ENCODE measurements at regions not wholly inside any gene's neighbourhood (a gene's known extent, or its start where the extent isn't known, plus 50 kb on each side); places are given as distances from the start of the nearest gene placed in this dataset.
"Not testable (repeated sequence)": the region's sequence is repeated elsewhere in the genome, so short reads cannot be mapped to it uniquely, and the experiment has no call there.

DNA sequence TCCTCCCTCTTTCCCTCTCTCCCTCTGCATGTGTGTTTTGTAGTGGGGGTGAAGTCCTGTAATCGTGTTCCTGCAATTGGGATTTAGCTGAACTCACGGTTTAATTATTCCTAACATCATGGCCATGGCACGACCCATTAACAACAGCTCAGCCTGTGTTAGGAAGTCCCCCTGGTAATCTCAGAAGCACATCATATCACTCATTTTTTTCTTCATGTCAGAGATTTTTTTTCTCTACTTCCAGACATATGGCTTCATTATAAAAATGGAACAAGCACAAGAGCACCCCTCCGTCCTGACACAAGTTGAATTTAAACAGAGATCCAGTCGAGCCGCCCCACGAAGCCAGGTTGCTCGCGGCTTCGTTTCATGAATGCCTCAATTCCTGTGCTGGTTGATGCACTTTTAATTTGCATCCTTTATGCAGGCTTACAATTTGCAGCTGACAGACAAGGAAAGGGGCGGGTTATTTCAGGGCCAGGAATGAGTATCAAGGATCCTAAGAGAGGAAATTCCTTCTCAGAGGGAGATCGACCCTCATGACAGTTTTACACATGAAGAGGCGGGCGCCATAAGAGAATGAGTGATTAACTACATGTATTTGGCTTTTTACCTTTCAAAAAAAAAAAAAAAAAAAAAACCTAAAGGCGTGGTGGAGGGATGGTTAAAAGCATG lies 192.9 kb downstream of the MAF start:
- DNase-seq (ENCODE audit: low read depth in 2 of 2) = no peak

DNA sequence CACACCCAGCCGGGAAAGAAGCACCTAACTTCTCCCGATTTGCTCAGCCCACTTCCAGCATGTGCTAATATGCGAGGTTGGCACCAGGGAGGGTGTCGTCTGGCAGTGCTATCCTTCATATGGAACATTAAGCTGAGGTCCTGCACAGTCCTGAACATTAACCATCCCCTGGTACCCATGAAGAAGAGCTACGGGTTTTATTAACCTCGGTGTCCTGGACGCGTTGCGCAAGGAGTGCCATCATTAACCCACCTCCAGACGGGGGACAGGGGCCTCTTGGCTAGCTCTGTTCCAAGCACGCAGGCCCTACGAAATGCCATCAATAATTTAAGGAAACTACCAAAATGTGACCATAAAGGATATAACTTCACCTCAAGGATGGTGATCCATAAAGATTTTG lies 193.5 kb downstream of the MAF start:
- no peak for DNase-seq (ENCODE audit: low read depth in 2 of 2)

DNA sequence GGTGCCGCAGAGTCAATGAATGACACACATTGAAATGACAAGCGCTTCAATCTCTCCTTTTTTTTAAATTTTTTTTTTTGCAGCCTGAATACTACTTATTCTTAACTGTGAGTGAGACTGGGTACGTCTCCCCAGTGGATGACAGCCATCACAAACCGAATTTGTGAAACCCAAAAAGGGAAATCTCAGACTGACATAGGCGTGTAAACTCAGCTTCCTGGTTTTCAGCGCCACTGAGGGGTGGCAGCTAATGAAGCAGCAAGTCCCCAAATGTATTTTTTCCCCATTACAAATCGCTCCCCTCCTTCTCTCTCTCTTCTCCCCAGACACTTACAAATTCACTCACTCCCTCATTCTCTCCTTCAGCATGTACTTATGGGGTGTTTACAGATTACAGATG lies 196.0 kb downstream of the MAF start:
- DNase-seq (ENCODE audit: low read depth in 2 of 2) = no peak

DNA sequence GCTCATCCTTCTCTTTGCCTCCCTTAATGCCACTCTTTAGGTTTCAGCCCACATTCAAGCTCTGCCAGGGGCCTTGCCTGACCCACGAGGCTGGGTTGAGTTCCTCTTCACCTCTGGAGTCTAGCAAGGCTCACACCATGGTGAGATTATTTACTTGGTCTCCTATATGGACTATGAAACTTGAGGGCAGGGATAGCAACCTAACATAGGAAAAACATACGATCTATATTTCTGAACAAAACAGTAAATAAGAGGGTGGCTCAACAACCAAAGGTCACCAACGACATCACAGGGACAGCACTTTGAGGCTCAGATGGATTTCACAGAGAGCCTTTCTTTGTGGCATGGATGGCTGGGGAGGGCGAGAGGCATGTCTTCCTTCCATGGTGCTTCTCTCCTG lies 197.0 kb downstream of the MAF start:
- DNase-seq (ENCODE audit: low read depth in 2 of 2) = no peak

DNA sequence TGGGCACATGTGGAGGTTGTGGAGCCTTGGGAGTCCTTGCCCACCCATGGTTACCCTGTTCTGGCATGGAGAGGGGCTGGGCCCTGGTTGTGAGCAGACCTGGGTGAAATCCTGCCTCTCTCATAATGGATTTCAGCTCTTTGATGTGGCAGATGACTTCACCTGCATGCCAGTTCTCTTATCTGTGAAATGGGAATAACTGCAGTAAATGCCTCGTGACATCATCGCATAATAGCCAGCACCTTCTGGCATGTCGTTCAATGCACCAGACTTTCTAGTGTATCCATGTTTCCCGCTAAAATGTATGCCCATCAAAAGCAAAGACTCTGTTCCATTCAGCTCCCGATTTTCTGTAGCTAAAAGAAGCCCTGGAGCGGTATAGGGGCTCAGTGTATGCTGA lies 197.6 kb downstream of the MAF start:
- no peak for DNase-seq (ENCODE audit: low read depth in 2 of 2)

DNA sequence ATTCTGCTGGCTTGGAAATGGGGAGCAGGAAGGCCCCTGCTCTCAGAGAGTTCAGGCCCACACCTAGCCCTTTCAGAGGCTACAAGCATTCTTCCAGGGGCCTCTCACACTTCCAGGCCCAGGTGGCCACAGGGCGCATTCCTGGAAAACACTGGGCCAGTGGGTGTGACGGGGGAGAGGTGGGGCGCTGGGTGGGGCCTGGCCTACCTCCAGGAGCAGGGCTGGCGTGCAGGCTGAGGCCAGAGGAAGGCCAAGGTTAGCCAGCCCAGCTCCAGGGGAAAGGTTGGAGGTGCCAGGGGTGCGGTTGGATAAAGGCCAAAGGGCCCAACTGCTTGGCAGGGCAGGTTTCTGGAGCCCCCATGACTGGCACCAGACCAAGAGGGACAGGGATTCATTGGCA lies 198.2 kb downstream of the MAF start:
- no peak for DNase-seq (ENCODE audit: low read depth in 2 of 2)

DNA sequence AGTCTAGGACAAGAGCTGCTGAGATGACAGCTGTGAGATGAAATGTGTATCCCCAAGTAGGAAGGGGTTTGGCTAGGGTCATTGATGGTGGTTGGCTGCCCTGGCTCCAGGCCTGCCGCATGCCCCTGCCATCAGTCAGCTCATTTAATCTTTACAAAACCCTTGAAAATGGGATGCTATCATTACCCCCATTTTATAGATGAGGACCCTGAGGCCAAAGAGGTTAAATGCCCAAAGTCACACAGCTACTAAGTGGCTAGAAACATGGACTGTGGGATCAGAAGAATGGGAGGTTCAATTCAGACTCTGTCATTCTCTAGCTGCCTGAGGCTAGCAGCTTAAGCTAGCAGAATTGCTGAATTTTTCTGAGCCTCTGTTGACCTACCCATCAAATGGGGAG lies 198.8 kb downstream of the MAF start:
- no peak for DNase-seq (ENCODE audit: low read depth in 2 of 2)

DNA sequence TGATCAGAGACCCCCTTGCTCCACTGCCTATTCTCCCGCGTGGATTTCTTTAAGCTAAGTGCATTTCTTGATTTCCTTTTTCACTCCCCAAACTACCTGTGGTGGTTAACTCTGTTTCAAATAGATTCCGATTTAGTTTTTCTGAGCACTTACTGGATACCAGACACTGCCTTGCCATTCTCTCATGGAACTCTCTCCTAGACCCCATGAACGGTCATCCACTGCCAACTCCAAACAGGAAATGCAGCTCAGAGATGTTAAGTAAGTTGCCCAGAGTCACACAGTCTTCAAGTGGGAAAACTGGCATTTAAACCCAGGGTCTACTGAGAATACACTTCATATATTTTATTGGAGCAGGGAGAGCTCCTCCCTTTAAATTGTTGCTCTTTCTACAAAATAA lies 199.4 kb downstream of the MAF start:
- DNase-seq (ENCODE audit: low read depth in 2 of 2) = no peak

DNA sequence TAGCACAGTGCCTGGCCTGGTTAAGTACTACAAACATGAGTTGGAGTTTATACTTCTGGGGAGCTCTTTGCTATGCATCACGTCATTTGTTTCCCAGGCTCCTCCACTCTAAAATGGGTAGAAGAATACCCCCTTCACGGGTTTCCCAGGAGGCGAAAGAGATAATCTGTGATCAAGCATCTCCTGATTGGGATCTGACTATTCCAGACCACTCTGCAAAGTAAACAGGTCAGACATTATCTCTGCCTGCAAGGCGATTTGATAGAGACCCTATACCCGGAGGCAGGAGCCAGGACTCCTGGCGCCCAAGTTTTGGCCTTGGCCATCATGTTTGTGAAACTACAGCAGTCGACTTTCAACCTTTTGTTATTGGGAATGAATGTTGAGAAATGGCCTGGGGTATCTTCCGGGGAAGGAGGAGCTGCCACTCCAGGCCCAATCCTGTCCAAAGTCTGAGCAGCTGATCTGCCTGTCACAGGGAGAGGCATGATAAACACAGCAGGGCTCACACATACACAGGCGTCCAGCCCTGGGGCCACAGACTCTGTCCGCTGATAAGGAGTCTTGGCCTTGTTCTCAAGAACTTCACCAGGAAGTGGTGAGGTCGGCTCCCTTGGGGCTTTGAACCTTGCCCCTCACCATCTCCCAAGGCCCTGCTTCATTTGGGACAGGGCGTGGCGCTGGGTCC lies 199.9 kb downstream of the MAF start:
- no peak for DNase-seq (ENCODE audit: low read depth in 2 of 2)

DNA sequence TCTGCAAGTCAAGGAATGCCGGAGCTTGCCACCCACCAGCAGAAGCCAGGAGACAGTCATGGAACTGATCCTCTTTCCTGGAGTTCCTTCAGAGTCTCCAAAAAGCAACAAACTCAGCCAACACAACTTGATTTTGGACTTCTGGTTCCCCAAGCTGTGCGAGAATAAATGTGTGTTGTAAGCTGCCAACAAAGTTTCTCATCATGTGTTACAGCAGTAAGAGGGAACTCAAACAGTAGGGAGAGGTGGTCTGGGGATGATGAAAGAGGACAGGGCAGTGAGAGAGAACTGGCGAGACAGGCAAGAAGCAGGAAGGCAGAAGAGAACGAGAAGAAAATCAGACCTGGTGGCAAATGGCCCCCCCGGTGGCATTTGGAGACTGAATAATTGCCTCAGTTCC lies 204.9 kb downstream of the MAF start:
- no peak for DNase-seq (ENCODE audit: low read depth in 2 of 2)

DNA sequence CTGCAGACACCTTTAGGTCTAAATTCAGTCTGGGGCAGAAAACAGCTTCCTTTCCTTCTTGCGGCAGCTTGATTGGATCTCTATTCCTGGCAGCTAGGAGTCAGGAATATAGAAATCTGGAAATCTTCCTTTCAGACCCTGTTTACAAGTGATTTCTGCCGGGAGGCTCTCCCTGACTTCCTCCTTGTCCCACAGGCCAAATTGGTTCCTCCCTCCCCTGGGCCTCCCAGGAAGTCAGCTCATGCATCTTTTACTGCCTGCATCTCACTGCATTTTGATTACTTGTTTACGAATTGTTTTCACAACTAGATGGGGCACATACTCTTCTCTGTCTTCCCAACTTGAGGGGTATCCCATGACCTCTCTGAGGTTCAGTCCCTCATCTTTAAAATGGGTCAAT lies 206.3 kb downstream of the MAF start:
- no peak for DNase-seq (ENCODE audit: low read depth in 2 of 2)

DNA sequence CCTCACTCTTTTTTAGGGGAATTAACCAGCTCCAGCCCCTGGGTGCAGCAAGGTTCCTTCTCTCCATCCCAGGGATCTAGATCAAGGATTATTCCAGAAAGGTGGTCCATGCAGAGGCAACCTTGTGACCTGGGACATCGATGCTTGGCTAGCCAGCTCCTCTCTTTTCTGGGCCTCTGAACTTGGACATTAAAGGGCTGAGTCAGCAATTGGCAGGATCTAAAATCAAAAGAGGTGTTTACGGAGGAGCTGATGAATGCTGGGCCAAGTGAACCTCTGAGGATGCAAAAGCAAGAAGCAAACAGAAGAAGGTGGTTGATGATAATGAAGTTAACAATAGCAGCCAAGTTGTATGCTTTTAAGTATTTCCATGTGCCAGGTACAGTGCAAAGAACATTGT lies 207.0 kb downstream of the MAF start:
- no peak for DNase-seq (ENCODE audit: low read depth in 2 of 2)

DNA sequence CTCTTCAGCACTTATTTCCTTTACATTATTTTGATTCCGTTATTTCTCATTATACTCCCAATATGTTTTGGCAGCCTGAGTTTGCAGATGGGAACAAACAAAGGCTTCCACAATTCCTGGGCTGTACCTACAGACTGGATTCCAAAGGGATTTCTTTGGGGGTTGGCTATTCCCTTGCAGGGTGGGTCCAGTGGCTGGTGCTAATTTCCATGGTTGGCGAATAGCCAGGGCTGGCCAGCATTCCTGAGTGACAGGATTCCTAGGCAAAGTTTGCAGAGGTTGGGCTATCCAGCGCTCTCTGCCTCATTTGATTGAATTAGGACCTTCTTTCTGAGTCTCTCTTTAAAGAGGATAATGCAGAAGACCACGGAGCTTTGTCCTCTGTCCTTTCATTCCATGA lies 207.4 kb downstream of the MAF start:
- no peak for DNase-seq (ENCODE audit: low read depth in 2 of 2)

DNA sequence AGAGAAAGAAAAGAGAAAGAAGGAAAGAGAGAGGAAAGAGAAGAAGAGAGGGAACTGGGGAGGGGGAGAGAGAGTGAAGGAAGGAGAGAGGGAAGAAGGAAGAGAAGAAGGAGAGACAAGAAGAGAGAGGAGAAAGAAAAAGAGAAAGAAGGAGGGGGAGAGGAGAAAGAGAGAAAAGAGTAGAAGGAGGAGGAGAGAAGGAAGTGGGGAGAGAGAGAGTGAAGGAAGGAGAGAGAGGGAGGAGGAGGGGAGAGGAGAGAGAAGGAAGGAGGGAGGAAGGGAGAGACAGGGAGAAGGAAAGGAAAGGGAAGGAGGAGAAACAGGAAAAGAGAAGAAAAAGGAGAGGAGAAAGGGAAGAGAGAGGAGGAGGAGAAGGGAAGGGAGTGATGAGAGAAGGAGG lies 208.5 kb downstream of the MAF start:
- DNase-seq (ENCODE audit: low read depth in 2 of 2) = no peak

DNA sequence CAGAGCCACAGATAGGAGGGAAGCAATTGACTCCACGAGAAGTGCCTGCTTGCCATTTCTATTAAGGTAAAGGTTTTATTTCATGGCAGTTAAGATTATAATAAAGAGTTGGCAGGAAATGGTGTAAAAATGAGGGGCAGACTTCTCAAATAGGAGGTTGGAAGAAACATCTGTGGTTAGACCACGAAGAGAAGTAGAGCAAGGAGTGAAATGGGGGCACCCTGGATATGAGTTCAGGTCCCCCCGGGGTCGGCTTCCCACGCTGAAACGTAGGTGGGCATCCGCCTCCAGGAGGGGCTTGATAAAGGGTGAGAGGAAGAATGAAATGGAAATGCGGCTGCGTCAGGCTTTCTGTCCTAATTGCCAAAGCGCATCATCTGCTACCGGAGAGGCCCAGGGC lies 209.1 kb downstream of the MAF start:
- DNase-seq (ENCODE audit: low read depth in 2 of 2) = no peak

DNA sequence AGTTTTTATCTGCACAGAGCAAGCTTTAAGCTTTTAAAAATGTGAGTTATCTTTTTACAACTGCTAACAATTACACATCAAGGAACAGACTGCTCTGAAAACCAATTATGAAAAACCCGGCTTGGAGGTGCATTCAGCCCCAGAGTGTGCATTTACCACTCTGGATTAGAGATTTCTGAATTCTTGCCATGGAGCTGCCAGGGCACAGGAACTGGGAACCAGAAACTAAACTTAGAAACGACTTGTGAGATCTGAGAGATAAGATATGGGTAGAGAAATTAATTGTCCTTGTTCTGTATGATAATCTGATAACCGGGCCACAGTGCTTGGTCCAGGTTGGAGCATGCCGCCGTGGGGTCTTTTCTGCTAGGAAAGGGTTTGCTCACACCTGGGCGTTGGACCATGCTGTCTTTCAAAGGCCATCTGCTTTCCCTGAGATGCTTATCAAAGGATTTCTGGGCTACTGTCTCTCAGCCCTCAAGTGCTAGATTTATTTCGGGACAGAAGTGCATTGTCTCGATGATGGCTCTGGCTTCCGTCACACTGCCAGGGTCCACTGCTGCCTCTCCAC lies 210.0 kb downstream of the MAF start:
- DNase-seq (ENCODE audit: low read depth in 2 of 2) = no peak

DNA sequence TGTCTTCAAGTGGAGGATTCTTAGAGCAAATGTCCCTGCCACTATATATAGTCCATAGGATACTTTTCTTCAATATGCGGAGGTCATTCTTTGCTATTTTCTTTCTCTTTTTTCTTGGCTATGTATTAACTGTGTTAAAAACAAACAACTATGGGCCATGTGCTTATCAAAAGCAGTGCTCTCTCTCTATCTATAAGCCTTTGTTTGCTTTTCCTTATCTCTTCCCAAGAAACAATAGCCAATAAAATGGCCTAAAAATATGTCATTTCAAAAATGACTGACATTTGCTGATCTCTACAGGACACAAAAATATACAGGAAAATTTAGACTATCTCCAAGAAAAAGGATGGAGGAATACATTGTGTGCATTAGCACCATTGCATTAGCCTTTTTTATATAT lies 212.1 kb downstream of the MAF start:
- no peak for DNase-seq (ENCODE audit: low read depth in 2 of 2)

DNA sequence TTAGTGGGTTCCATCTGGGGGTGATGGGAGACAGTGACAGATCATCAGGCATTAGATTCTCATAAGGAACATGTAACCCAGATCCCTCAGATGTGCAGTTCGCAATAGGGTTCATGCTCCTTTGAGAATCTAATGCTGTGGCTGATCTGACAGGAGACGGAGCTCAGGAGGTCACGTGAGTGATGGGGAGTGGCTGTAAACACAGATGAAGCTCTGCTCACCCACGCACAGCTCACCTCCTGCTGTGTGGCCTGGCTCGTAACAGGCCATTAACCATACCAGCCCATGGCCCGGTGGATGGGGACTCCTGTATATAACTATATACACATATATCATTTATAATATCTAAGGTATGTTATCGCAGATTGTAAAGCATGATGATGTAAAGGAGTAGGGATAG lies 214.2 kb downstream of the MAF start:
- no peak for DNase-seq (ENCODE audit: low read depth in 2 of 2)

DNA sequence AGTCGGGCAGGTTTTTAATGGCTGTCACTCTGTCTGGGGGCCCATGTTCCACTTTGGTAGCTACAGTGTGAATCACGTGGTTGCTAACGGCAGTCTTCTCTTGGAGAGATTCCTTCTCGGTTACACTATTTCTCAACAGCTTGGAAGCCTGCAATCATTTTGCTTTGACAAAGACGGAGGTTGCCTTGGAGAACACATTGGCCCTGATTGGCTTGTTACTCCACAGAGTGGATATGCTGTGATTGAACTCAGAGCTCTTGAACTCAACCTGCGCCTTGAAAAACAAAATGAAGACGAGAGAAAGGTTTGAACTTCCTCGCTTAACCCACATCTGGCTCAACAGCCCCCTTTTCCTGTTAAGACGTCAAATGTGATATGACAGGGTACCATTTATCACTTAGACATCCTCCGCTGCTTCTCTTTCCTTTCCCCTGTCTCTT lies 218.9 kb downstream of the MAF start:
- DNase-seq (ENCODE audit: low read depth in 2 of 2) = no peak

DNA sequence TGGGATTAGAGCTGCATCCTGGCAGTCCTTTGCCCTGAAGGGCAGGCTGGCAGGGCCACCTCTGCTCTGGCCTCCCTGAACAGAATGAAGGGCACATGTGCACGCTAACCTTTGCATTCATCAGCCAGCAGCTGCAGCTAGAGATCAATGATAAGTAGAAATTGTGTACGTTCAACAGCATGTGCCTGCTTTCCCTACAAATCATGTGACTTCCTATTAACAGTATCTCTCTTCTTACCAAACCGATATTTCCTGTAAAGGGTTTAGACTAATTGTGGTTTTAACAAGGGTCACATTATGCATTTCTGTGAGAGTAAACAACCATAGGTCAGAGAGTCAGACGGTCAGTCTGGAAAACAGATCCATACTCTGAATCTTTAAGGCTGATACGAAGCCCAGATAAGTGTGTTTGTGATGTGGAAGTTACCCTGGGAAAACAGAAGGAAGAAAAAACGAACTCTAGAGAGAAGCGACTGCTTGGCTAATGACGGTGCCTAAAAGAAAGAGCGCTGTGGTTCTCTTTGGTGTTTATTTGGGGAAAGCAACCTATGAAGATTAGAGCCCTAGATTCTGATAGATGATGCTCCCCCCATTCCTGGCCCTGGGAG lies 219.4 kb downstream of the MAF start:
- no peak for DNase-seq (ENCODE audit: low read depth in 2 of 2)

DNA sequence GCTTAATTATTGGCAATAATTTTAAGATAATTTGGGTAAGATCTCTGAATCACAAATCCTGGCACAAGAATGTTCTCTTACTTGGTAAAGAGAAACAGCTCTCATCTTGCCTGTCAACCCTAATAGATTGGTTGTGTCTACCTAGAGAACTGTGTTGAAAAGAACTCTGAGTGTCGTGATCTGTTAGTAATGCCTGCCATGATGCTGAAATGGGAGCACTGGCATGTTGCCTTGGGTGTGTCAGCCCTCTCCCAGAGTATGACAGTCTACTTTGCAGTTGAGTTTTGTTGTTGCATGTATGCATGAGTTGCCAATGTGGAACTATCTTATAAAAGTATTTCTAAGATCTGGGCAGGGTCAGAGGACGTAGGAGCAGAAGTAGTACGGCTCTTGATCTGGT lies 221.4 kb downstream of the MAF start:
- DNase-seq (ENCODE audit: low read depth in 2 of 2) = no peak

DNA sequence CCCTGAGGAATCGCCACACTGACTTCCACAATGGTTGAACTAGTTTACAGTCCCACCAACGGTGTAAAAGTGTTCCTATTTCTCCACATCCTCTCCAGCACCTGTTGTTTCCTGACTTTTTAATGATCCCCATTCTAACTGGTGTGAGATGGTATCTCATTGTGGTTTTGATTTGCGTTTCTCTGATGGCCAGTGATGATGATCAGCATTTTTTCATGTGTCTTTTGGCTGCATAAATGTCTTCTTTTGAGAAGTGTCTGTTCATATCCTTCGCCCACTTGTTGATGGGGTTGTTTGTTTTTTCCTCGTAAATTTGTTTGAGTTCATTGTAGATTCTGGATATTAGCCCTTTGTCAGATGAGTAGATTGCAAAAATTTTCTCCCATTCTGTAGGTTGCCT lies 223.5 kb downstream of the MAF start:
- not testable (repeated sequence) for DNase-seq (ENCODE audit: low read depth in 2 of 2)

DNA sequence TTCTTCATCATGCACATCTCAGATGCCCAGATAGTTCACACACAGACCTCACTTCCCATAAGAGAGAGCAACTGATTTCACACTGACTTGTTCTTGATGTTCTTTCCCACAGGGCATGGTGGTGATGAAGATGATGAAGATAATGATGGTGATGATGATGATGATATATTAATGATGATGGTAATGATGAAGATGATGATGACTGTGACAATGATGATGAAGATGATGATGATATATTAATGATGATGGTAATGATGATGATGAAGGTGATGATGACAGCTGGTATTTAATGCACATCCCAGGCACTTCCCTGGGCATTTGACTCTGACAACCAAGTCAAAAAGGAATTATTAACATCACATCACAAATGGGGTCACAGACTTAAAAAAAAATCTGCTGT lies 225.2 kb downstream of the MAF start:
- no peak for DNase-seq (ENCODE audit: low read depth in 2 of 2)

All from stimulated activated CD4-positive, alpha-beta T cell treated with anti-CD3 and anti-CD28 coated beads, Interleukin-4, amount 100 ng/mL, for 48 hours (primary cell).